GM19324 (cell line): ENCODE measurements at regions not wholly inside any gene's neighbourhood (a gene's known extent, or its start where the extent isn't known, plus 50 kb on each side); places are given as distances from the start of the nearest gene placed in this dataset.
A peak's percentile ranks its signal among the peaks of the same experiment; 100 is the strongest.
"Not testable (repeated sequence)": the region's sequence is repeated elsewhere in the genome, so short reads cannot be mapped to it uniquely, and the experiment has no call there.

Source experiments
- ATAC-seq: cut with Tn5 transposase; IDR thresholded peaks from one replicate; pipeline ENCODE4 v1.9.1; 2021; ENCODE audit warnings: mild to moderate bottlenecking, moderate library complexity; ENCODE audit not compliant: unreplicated experiment, low FRiP score

DNA sequence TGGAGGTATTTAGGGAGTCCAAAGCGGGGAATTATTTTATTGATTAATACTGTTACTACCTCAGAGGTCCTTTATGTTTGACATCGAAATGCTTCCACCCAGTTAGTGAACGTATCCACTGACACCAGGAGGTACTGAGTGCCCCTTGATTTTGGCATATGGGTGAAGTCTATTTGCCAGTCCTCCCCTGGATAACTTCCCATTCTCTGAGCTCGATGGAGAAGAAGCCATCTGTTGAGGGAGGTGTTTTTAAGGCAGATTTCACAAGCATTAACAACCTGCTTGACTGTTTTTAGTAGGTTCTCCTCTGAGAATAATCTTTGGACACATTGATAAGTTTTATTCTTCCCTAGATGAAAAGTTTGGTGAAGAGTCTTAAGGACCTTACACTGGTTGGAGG, 165.3 kb upstream of the NREP start:
- no peak for ATAC-seq

GRCh38 chr5:111921691-111922090, 164.7 kb upstream of the NREP start:
- ATAC-seq = not testable (repeated sequence)

- no peak for ATAC-seq
Observed at GRCh38 chr5:111914966-111915636, 158.1 kb upstream of the NREP start.

GRCh38 chr5:111902436-111902835, 145.4 kb upstream of the NREP start:
- no peak for ATAC-seq

DNA sequence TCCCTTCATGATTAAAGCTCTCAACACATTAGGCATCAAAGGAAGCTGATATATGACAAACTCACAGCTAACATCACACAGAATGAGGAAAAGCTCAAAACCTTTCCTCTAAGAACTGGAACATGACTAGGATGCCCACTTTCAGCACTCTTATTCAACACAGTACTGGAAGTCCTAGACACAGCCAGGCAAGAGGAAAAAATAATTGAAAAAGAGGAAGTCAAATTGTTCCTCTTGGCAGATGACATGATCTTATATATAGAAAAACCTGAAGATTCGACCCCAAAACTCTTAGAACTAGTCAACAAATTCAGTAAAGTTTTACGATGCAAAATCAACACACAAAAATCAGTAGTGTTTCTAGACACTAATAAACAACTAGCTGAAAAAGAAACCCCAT, 144.3 kb upstream of the NREP start:
- ATAC-seq = no peak

DNA sequence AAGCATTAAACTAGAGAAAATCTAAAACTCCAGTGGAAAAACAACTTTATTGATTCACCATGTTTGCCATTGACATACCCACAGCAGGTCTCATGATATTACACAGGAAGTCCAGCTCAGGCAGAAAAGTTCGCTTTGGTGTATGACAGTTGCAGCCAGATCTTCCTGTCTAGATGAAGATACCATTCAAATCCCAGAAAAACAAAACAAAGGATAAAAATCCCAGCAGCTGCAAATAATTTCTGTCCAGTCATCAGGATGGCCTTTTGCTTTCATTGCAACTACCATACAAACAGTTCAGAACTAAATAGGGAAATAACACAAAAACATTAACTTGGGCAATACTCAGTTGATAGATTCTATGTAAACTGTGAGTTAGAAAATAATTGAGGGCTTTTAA, 136.0 kb upstream of the NREP start:
- ATAC-seq = no peak

DNA sequence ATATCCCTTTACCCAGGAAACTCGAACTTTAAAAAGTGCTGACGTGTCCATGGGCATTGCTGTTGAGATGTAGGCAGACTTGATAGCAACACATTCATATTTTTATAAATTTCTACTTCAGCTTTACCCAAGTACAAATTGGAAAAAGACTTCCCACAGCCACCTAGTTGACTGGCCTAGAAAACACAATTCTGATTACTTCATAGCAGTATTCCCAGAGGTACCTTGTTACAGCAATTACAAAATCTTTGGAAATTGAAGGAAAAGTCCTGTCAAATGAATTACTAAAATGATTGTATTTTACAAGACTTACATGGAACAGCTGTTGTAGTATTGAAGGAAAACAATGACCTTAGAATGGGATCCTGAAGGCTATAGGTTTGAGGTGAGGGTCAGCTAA, 130.7 kb upstream of the NREP start:
- no peak for ATAC-seq

DNA sequence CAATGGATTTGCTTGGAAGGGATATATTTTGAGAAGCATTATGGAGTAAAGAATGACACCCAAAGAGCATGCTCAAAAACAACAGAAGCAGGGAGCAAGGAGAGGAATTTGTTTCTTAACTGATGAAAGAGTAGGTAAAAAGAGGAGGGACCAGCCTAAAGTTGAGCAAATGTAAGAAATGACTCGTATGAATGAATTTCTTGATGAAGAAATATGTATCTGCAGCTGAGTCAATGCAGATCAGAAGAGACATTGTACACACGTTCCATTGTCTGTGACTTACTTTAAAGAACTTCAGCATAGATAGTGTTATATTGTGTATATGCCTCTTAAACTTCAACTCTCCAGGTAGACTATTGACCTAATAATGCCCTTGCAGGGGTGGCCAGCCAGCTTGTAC, 112.7 kb upstream of the NREP start:
- no peak for ATAC-seq

DNA sequence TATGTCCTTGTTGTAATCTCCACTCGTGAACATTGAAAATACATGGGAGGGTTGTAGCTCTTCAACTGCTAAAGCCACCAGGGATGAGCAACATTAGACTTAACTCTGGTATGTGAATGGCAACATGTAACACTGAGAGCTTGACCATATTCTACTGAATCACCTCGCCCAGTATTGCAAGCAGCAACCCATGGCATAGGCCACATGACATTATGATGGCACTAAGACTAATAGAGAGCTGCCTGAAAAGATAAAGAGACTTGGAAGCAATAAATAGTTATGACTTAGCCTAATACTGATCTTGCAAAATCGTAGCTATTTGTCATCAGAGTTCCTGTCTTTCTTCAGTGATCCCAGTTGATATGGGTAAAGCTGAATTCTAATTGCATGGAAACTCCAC, 108.4 kb upstream of the NREP start:
- no peak for ATAC-seq

DNA sequence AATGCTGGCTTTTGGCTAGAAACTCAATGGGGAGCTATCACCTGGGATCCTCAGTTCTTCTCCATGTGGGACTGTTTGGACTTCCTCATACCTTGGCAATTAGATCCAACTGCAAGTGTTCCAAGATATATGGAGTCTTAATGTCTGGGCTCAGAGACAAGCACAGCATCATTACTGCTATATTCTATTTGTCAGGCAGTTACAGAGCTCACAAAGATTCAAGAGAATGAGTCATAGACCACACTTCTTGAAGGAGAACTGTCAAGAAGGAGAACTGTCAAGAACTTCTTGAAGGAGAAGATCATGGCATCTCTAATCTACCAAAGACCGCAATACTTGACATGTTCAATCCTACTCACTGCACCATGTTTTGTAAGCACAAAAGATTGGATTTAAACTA, 106.8 kb upstream of the NREP start:
- ATAC-seq = no peak

GRCh38 chr5:111859533-111860270, 102.7 kb upstream of the NREP start:
- no peak for ATAC-seq

- no peak for ATAC-seq
Observed at GRCh38 chr5:111859031-111859430, 102.0 kb upstream of the NREP start.

GRCh38 chr5:111857623-111858022, 100.6 kb upstream of the NREP start:
- ATAC-seq = no peak

- ATAC-seq = no peak
Observed at GRCh38 chr5:111856876-111857466, 100.0 kb upstream of the NREP start.

DNA sequence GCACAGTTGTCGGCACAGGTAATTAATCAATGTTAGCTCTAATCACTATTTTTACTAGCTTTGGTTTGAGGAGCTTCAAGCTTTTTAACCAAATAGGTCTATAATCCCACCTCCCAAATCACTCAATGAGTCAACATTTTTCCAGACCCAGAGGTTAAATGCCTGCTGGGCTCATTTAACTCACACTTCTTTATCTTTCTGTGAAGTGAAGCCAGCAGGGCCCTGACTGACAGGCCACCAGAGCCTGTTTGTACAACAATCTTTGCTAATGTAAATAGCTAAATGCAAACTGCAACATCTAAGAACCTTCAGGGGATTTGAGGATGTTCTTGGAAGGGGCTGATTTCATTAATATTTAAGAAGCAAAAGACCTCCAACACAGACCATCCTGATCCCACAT, 98.4 kb upstream of the NREP start:
- ATAC-seq = no peak

- no peak for ATAC-seq
Observed at GRCh38 chr5:111854186-111854585, 97.2 kb upstream of the NREP start.

DNA sequence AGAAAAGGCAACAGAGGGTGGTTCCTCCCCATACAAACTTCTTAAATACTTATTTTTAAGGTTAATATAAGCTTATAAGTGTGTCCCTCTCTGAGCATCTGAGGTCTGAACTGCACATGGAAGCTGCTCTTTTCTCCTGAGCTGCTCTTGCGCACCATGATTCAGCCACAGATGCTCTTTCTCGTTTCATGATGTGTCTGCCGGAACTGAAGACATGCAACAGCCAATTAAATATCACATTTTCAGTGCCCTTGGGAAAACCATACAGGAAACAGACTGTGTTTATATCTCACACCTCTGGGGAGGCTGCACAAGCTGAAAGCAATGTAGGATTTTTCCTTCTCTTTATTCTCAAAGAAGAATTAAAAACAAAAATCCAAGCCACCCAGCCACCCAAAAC, 96.8 kb upstream of the NREP start:
- ATAC-seq = peak; percentile 66

DNA sequence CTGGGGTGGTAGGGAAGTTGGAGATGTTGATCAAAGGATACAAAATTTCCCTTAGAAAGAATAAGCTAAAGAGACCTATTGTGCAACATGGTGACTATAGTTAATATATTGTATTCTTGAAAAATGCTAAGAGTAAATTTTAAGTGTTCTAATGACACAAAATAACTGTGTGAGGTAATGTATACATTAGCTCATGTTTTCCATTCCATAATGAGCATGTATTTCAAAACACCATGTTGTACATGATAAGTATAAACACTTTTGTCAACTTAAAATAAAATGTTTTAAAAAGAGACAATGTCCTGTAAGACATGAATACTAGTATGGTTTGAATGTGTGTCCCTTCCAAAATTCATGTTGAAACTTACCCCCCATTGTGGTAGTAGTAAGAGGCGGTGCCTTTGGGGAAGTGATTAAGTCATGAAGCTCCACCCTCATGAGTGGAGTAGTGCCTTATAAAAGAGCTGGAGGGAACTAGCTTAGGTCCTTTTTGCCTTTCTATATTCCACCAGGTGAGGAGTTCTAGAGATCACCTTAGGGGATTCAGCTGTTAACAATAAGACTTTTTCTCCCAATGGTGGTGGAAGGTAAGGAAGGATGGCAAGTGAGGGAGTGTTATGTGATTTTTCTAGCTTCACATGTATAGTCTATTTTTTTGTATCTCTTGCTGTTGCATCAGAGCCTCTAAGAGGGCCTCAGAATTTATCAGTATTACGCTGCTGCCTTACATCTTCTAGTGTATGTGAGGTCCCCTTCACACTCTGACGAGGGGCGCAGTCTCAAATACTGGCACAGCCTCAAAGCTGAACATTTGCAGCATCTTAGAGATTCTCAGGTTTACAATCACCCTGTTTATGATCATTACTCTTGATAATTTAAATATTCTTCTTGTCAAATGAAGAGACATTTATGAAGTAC, 94.9 kb upstream of the NREP start:
- no peak for ATAC-seq

DNA sequence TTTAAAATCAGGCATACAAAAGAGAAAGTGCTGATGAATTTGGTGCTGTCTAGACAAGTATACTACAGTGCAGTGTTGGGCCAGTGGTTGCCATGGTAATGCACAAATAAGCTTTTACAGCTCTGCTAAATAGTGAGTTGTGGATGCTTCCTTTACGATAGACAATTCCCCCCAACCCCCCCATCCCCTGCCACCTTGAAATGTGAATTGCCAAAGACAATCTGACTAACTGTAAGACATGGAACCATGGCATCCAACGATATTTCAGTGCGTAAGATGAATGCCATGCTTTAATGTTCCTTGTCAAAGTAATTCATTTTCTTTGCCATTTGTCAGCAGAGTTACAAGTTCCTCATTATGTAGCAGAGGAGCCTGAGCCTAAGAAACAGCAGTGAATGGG, 91.5 kb upstream of the NREP start:
- no peak for ATAC-seq

DNA sequence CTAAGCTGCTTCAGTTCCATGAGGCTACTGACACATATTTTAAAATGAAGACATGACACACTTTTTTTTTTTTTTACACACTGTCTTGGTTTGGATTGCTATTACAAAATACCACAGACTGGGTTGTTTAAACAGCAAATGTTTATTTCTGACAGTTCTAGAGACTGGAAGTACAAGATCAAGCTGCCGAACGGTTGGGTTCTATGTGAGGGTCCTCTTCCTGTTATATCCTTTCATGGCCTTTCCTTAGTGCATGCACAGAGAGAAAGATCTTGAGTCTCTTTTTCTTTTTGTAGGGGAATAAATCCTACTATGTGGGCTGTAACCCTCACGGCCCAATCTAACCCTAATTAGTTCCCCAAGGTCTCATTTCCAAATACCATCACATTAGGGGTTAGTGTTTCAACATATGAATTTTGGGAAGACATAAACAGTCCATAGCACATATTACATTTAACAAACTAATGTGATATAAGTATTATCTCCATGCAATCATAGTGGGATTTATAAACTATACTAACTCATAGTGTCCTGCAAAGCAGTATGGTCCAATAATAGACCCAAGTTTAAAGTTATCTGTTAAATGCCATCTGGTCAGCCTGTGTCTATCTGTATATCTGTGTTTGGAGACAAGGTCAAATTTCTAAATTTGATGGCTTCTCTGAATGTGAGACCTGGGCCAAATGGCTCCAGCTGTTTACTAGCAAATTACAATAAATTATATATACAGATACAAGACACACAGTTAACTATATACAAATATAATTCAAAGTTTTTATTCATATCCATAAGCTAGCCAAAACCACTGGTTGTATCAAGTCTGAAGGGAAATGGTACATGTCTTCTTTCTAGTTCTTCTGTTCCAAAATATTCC, 90.3 kb upstream of the NREP start:
- ATAC-seq = no peak
